ENCODE measurements at regions not wholly inside any gene's neighbourhood (a gene's known extent, or its start where the extent isn't known, plus 50 kb on each side); places are given as distances from the start of the nearest gene placed in this dataset.

- Histone ChIP-seq H3K4me1 (ENCODE audit: control insufficient read depth, insufficient read depth, low read length) (no peaks in the 10 kb centered on the region), H3K4me3 (ENCODE audit: low read length) (no peak overlapping the region), H3K27ac (ENCODE audit: low read depth, low read length) (no peak overlapping the region), H3K27me3 (ENCODE audit: control insufficient read depth, insufficient read depth, low read length) (no peaks in the 10 kb centered on the region), H3K9ac (ENCODE audit: low read length) (no peak overlapping the region), H3K36me3 (ENCODE audit: control insufficient read depth, insufficient read depth, low read length) (no peaks in the 10 kb centered on the region)
These were observed 327.8 kb upstream of the USP24 start for GRCh38 chr1:55542901-55543504.

- H3K27me3 ChIP-seq (ENCODE audit: control insufficient read depth, insufficient read depth, low read length) = no peaks in the 10 kb centered on the region
- peaks cover 2% of the 10 kb centered on the region for H3K4me1 ChIP-seq (ENCODE audit: control insufficient read depth, insufficient read depth, low read length)
- no peak overlapping the region for H3K27ac ChIP-seq (ENCODE audit: low read depth, low read length)
These were observed 326.1 kb upstream of the USP24 start for GRCh38 chr1:55541296-55541695.

GRCh38 chr1:55539652-55540512, 324.7 kb upstream of the USP24 start:
- no peak overlapping the region for H3K27ac ChIP-seq (ENCODE audit: low read depth, low read length)
- H3K27me3 ChIP-seq (ENCODE audit: control insufficient read depth, insufficient read depth, low read length) = no peaks in the 10 kb centered on the region
- no peak overlapping the region for H3K4me3 ChIP-seq (ENCODE audit: low read length)
- no peaks in the 10 kb centered on the region for H3K36me3 ChIP-seq (ENCODE audit: control insufficient read depth, insufficient read depth, low read length)
- H3K9ac ChIP-seq (ENCODE audit: low read length) = no peak overlapping the region
- peaks cover 5% of the 10 kb centered on the region for H3K4me1 ChIP-seq (ENCODE audit: control insufficient read depth, insufficient read depth, low read length)

More at GRCh38 chr1:55541296-55541695, 326.1 kb upstream of the USP24 start:
- no peak overlapping the region for H3K4me3 ChIP-seq (ENCODE audit: low read length)
- H3K9ac ChIP-seq (ENCODE audit: low read length) = no peak overlapping the region
- H3K36me3 ChIP-seq (ENCODE audit: control insufficient read depth, insufficient read depth, low read length) = no peaks in the 10 kb centered on the region

GRCh38 chr1:55538428-55538827, 323.3 kb upstream of the USP24 start:
- Histone ChIP-seq H3K4me3 (ENCODE audit: low read length) (no peak overlapping the region), H3K27me3 (ENCODE audit: control insufficient read depth, insufficient read depth, low read length) (no peaks in the 10 kb centered on the region), H3K4me1 (ENCODE audit: control insufficient read depth, insufficient read depth, low read length) (peaks cover 5% of the 10 kb centered on the region), H3K9ac (ENCODE audit: low read length) (no peak overlapping the region), H3K27ac (ENCODE audit: low read depth, low read length) (no peak overlapping the region), H3K36me3 (ENCODE audit: control insufficient read depth, insufficient read depth, low read length) (no peaks in the 10 kb centered on the region)

- Histone ChIP-seq H3K27ac (ENCODE audit: low read depth, low read length) (peak overlapping the region; percentile 48), H3K36me3 (ENCODE audit: control insufficient read depth, insufficient read depth, low read length) (no peaks in the 10 kb centered on the region), H3K27me3 (ENCODE audit: control insufficient read depth, insufficient read depth, low read length) (no peaks in the 10 kb centered on the region), H3K9ac (ENCODE audit: low read length) (no peak overlapping the region), H3K4me1 (ENCODE audit: control insufficient read depth, insufficient read depth, low read length) (peaks cover 5% of the 10 kb centered on the region), H3K4me3 (ENCODE audit: low read length) (peak overlapping the region; percentile 2)
These were observed 321.3 kb upstream of the USP24 start for GRCh38 chr1:55536545-55536865.

- Histone ChIP-seq H3K36me3 (ENCODE audit: control insufficient read depth, insufficient read depth, low read length) (no peaks in the 10 kb centered on the region), H3K27ac (ENCODE audit: low read depth, low read length) (peak overlapping the region; percentile 48), H3K27me3 (ENCODE audit: control insufficient read depth, insufficient read depth, low read length) (no peaks in the 10 kb centered on the region), H3K9ac (ENCODE audit: low read length) (no peak overlapping the region), H3K4me3 (ENCODE audit: low read length) (peak overlapping the region; percentile 2), H3K4me1 (ENCODE audit: control insufficient read depth, insufficient read depth, low read length) (peaks cover 5% of the 10 kb centered on the region)
These were observed 320.8 kb upstream of the USP24 start for GRCh38 chr1:55535724-55536544.

- Histone ChIP-seq H3K9ac (ENCODE audit: low read length) (no peak overlapping the region), H3K36me3 (ENCODE audit: control insufficient read depth, insufficient read depth, low read length) (no peaks in the 10 kb centered on the region), H3K27ac (ENCODE audit: low read depth, low read length) (no peak overlapping the region), H3K4me1 (ENCODE audit: control insufficient read depth, insufficient read depth, low read length) (peaks cover 5% of the 10 kb centered on the region), H3K4me3 (ENCODE audit: low read length) (no peak overlapping the region), H3K27me3 (ENCODE audit: control insufficient read depth, insufficient read depth, low read length) (no peaks in the 10 kb centered on the region)
These were observed 319.5 kb upstream of the USP24 start for GRCh38 chr1:55534565-55535121.

GRCh38 chr1:55531644-55532043, 316.5 kb upstream of the USP24 start:
- Histone ChIP-seq H3K27ac (ENCODE audit: low read depth, low read length) (no peak overlapping the region), H3K27me3 (ENCODE audit: control insufficient read depth, insufficient read depth, low read length) (no peaks in the 10 kb centered on the region), H3K4me3 (ENCODE audit: low read length) (no peak overlapping the region), H3K9ac (ENCODE audit: low read length) (no peak overlapping the region), H3K4me1 (ENCODE audit: control insufficient read depth, insufficient read depth, low read length) (peaks cover 5% of the 10 kb centered on the region), H3K36me3 (ENCODE audit: control insufficient read depth, insufficient read depth, low read length) (no peaks in the 10 kb centered on the region)

GRCh38 chr1:55530749-55531478, 315.8 kb upstream of the USP24 start:
- H3K27ac ChIP-seq (ENCODE audit: low read depth, low read length) = no peak overlapping the region
- no peak overlapping the region for H3K9ac ChIP-seq (ENCODE audit: low read length)
- no peaks in the 10 kb centered on the region for H3K36me3 ChIP-seq (ENCODE audit: control insufficient read depth, insufficient read depth, low read length)

GRCh38 chr1:55529017-55529416, 313.9 kb upstream of the USP24 start:
- Histone ChIP-seq H3K36me3 (ENCODE audit: control insufficient read depth, insufficient read depth, low read length) (no peaks in the 10 kb centered on the region), H3K9ac (ENCODE audit: low read length) (no peak overlapping the region), H3K27me3 (ENCODE audit: control insufficient read depth, insufficient read depth, low read length) (no peaks in the 10 kb centered on the region), H3K27ac (ENCODE audit: low read depth, low read length) (no peak overlapping the region), H3K4me3 (ENCODE audit: low read length) (no peak overlapping the region), H3K4me1 (ENCODE audit: control insufficient read depth, insufficient read depth, low read length) (no peaks in the 10 kb centered on the region)

More at GRCh38 chr1:55530749-55531478, 315.8 kb upstream of the USP24 start:
- H3K4me1 ChIP-seq (ENCODE audit: control insufficient read depth, insufficient read depth, low read length) = no peaks in the 10 kb centered on the region
- H3K4me3 ChIP-seq (ENCODE audit: low read length) = no peak overlapping the region
- H3K27me3 ChIP-seq (ENCODE audit: control insufficient read depth, insufficient read depth, low read length) = no peaks in the 10 kb centered on the region

- H3K4me1 ChIP-seq (ENCODE audit: control insufficient read depth, insufficient read depth, low read length) = no peaks in the 10 kb centered on the region
- no peak overlapping the region for H3K4me3 ChIP-seq (ENCODE audit: low read length)
- no peak overlapping the region for H3K27ac ChIP-seq (ENCODE audit: low read depth, low read length)
- no peak overlapping the region for H3K9ac ChIP-seq (ENCODE audit: low read length)
- H3K27me3 ChIP-seq (ENCODE audit: control insufficient read depth, insufficient read depth, low read length) = no peaks in the 10 kb centered on the region
- H3K36me3 ChIP-seq (ENCODE audit: control insufficient read depth, insufficient read depth, low read length) = no peaks in the 10 kb centered on the region
These were observed 312.7 kb upstream of the USP24 start for GRCh38 chr1:55527831-55528230.

- no peak overlapping the region for H3K9ac ChIP-seq (ENCODE audit: low read length)
- H3K36me3 ChIP-seq (ENCODE audit: control insufficient read depth, insufficient read depth, low read length) = no peaks in the 10 kb centered on the region
- H3K27me3 ChIP-seq (ENCODE audit: control insufficient read depth, insufficient read depth, low read length) = no peaks in the 10 kb centered on the region
- no peak overlapping the region for H3K27ac ChIP-seq (ENCODE audit: low read depth, low read length)
- H3K4me3 ChIP-seq (ENCODE audit: low read length) = no peak overlapping the region
- no peaks in the 10 kb centered on the region for H3K4me1 ChIP-seq (ENCODE audit: control insufficient read depth, insufficient read depth, low read length)
These were observed 311.6 kb upstream of the USP24 start for GRCh38 chr1:55526716-55527115.

Measured in rectal smooth muscle tissue (tissue), 1 donor.